CD4-positive, alpha-beta T cell treated with Interleukin-6 for 4 hours (primary cell): ENCODE measurements at regions not wholly inside any gene's neighbourhood (a gene's known extent, or its start where the extent isn't known, plus 50 kb on each side); places are given as distances from the start of the nearest gene placed in this dataset.
A peak's percentile ranks its signal among the peaks of the same experiment; 100 is the strongest.
"Not testable (repeated sequence)": the region's sequence is repeated elsewhere in the genome, so short reads cannot be mapped to it uniquely, and the experiment has no call there.

ENCODE experiments used
- DNase-seq: peaks from one replicate; pipeline ENCODE4 v3.0.0-alpha.2; 2020; ENCODE audit warnings: mixed read lengths

DNA sequence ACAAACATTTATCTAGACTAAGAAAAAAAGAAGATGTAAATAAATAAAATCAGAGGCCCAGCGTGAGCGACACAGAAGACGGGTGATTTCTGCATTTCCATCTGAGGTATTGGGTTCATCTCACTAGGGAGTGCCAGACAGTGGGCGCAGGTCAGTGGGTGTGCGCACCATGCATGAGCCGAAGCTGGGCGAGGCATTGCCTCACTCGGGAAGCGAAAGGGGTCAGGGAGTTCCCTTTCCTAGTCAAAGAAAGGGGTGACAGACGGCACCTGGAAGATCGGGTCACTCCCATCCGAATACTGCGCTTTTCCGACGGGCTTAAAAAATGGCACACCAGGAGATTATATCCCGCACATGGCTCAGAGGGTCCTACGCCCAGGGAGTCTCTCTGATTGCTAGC is 79.5 kb upstream of the ABCD2 start:
- DNase-seq = not testable (repeated sequence)

DNA sequence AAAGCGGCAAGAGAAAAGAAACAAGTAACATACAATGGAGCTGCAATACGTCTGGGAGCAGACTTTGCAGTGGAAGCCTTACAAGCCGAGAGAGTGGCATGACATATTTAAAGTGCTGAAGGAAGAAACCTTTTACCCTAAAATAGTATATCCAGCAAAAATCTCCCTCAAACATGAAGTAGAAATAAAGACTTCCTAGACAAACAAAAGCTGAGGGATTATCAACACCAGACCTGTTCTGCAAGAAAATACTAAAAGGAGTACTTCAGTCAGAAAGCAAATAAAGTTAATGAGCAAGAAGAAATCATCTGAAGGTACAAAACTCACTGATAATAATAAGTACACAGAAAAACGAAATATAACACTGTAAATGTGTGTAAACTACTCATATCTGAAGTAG is 77.5 kb upstream of the ABCD2 start:
- DNase-seq = no peak

- no peak for DNase-seq
Observed at GRCh38 chr12:39692258-39692853, 72.8 kb upstream of the ABCD2 start.

DNA sequence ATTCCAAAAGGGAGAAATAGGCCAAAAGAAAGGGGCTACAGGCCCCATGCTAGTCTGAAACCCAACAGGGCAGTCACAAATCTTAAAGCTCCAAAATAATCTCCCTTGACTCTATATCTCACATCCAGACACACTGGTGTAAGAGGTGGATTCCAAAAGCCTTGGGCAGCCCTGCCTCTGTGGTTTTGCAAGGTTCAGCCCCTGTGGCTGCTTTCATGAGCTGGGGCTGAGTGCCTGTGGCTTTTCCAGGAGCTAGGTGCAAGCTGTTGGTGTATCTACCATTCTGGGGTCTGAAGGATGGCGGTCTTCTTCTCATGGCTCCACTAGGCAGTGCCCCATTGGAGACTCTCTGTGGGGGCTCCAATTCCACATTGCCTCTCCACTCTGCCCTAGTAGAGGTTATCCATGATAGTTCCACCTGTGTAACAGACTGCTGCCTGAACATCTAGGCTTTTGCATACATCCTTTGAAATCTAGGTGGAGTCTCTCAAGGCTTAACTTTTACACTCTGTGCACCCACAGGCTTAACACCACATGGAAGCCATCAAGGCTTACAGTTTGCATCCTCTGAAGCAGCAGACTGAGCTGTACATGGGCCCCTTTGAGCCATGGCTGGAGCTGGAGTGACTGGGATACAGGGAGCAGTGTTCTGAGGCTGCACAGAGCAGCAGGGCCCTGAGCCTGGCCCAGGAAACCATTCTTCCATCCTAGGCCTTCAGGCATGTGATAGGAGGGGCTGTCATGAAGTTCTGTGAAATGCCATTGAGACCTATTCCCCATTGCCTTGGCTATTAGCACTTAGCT is 66.5 kb upstream of the ABCD2 start:
- no peak for DNase-seq

DNA sequence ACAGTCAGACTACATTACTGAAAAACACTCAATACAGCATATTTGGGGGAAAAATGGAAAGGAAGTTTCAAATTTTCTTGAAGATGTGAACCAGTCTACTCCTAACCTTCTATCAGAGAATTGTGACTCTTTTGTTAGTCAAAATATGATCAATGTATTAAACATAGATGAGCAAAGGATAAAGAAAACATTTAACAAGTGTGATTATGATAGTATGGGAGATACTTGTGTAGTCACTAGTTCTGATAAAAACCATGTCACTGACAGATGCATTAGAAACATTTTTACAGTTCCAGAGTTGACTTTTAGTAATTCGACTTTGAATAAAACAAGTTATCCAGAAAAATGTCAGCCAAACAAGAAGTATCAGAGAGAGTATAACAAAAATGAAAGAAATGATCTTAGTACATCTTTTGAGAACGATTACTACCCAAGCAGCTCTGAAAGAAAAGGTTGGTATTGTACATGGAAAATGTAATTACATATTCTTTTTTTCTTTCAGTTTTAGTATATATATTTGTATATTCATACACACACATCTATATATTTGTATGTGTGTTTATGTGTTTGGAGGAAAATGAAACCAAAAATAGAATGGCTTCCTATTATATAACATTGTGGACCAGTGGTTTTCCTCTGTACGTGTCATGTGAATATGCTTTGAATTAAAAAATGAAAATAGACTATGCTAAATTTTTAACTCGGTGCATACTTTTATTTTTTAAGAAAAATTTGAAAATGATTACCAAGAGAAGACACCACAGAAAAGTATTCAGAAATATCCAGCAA is 63.3 kb upstream of the ABCD2 start:
- DNase-seq = no peak

GRCh38 chr12:39675263-39675662 is 55.7 kb upstream of the ABCD2 start:
- no peak for DNase-seq

- DNase-seq = no peak
Observed at GRCh38 chr12:39672976-39673375, 53.4 kb upstream of the ABCD2 start.

DNA sequence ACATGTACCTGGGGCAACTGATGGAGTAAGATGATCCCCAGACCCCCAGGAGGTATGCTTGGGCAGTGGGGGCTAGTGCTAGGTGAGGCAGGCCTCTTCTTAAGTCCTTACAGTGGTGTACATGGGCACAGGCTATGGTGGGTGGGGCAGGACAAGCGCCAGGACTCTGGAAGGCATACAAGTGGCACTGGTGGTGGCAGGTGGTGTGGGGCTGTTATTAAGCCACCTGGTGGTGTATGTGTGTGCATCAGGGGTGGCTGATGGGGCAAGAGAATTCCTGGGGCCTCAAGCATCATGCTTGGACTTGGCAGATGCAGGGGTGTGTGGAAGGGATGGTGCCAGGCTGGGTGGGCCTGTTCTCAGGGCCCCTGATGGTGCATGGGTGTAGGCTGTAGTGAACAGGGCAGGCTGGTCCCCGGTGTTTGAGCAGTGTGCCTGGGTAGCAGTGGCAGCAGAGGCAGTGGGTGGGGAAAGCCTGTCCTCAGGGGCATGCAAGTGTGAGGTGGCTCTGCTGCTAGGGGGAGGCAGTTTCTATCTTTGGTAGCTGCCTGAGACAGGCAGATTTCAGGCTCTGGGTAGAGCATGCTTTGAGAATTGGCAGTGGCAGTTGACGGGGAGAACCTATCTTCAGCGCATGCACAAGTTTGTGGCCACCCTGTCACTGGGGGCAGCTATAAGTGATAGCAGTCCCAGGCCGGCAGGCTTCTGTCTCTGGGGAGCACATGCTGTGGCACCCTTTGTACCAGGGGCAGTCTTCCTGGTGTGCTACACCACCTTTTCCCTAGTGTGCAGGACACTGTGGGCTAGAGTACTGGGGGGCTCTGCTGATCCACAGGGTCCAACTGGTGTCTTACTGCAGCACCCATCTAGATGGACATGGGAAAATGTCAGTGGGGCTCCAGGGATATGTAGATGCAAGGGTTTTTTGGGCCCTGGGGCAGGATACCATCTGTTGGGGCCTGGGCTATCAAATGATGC is 52.6 kb upstream of the ABCD2 start:
- DNase-seq = no peak

GRCh38 chr12:39669539-39669938 is 49.9 kb upstream of the ABCD2 start:
- DNase-seq = peak; percentile 51
